Jurkat, Clone E6-1 (cell line): ENCODE measurements at regions not wholly inside any gene's neighbourhood (a gene's known extent, or its start where the extent isn't known, plus 50 kb on each side); places are given as distances from the start of the nearest gene placed in this dataset.
A peak's percentile ranks its signal among the peaks of the same experiment; 100 is the strongest.
"Not testable (repeated sequence)": the region's sequence is repeated elsewhere in the genome, so short reads cannot be mapped to it uniquely, and the experiment has no call there.

ENCODE experiments used
- DNase-seq: peaks from one replicate; pipeline ENCODE4 v3.0.0-alpha.2; 2011; ENCODE audit warnings: low read depth, low spot score
- H3K4me3 ChIP-seq: 2 replicates; pipeline ENCODE4 v1.5.1; 2011; ENCODE audit warnings: mild to moderate bottlenecking, low read length, control low read depth, moderate library complexity

DNA sequence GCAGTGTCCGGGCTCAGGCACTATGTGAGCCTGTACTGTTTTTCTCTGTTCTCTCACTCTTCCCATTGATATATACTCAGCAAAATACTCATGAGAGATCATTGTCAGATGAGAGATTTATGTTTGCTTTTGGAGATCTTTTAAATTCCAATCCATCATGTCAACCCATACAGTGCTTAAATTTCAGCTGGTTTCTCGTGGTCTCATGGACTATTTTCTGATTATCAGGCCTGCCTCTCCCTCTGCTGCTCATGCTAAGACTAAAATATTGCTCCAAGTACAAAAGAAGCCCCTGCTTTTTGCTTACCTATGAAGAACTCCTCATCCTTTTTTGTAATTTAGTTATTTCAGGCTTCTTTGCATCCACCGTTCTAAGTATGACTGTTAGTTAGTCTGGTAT is 547.2 kb downstream of the KCNJ2 start:
- no peak for DNase-seq
- no peak overlapping the region for H3K4me3 ChIP-seq

DNA sequence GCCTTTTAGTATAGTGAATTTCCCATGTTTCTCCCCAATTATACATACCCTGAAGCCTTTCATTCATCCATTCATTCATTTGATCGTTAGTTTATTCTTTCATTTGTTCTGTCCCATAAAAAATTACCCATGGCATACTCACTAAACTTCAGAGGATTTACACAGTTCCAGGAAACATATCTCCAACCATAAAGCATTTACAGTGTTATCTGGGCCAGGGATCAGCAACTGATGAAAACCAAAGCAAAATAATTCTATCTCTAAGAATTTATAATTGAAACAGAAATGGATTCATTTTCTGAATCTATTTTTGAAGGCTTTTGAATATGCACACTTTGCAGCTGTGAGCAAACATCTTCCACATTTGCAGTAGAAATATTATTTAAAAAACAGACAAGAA is 547.7 kb downstream of the KCNJ2 start:
- no peak for DNase-seq

DNA sequence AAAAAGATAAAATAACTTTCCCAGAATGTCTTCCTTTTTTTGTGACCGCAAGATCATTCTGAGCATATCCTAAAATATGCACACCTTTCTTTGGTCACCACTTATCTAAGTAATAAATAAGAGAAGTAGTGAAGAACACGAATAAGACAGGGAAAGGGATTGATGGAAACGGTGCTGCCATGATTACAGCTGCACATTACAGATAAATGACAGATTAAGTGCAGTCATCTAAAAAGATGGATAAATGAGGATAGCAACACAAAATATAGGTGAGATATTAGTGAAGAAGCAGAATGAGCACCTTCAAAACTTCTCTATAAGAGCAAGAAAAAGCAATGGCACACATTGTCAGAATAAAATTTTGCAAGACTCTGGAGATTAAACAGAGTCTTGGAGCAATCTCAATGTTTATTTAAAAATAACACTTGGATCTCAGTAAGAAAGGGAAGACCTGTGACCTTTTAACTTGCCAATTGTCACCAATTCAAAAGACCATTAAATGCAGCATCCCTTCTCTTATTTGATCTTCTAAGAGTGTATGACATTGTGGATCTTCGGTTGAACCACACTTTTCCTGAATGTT is 567.1 kb downstream of the KCNJ2 start:
- H3K4me3 ChIP-seq, result no peak overlapping the region
- DNase-seq, result no peak

More for the DNA sequence above, 547.7 kb downstream of the KCNJ2 start:
- no peak overlapping the region for H3K4me3 ChIP-seq

DNA sequence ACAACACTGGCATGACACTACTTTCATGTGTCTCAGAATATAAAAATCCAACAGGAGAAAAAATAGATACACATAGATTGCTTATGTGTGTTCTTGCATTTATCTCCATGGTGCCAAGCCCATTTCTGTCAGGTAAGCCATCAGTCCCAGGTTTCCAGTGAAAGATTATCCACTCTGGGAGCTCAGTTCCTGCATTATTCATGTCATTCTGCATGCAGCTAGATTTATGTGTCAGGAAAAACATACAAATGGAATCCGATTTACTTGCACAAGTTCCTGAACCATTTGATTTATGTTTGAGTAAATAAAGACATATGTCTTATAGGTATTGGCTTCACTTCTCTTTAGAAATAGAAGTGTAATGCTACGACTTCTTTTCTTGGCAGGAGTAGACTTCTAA is 569.7 kb downstream of the KCNJ2 start:
- no peak for DNase-seq
- no peak overlapping the region for H3K4me3 ChIP-seq

DNA sequence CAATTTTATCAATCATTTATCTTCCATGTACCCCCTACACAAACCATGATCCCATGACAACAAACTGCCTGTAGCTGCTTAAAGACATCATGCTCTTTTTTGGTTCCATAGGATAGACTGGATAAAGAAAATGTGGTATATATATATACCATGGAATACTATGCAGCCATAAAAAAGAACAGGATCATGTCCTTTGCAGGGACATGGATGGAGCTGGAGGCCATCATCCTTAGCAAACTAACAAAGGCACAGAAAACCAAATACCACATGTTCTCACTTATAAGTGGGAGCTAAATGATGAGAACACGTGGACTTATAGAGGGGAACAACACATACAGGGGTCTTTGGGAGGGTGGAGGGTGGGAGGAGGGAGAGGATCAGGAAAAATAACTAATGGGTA is 577.2 kb downstream of the KCNJ2 start:
- not testable (repeated sequence) for DNase-seq, H3K4me3 ChIP-seq

DNA sequence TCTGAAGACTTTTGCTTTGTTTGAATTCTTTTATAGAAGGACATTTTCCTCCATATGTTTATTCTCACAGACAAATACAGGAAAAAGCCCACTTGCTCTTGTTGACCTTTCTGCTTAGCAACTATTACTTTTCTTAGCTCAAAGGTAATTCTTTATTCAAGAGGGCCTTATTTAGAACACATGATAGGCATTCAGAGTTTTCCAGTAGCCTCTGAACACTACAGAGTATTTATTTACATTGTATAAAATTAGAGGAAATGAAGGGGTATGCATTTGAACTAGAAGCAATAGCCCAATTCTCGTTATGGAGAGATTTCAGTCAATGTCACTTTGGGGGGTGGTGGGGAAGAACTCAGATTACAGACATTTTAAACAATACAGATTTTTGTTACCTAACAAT is 581.7 kb downstream of the KCNJ2 start:
- H3K4me3 ChIP-seq, result no peak overlapping the region
- DNase-seq, result no peak

DNA sequence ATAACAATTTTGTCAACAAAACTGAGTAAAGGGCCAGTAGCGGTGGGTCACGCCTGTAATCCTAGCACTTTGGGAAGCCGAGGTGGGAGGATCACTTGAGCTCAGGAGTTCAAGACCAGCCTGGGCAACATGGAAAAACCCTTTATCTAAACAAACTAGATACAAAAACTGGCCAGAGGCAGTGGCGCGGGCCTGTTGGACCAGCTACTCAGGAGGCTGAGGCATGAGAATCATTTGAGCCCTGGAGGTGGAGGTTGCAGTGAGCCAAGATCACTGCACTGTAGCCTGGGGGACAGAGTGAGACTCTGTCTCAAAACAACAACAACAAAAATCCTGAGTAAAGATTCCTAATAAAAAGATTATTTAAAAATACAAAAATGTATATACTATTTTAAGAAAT is 583.1 kb downstream of the KCNJ2 start:
- H3K4me3 ChIP-seq, result not testable (repeated sequence)

DNA sequence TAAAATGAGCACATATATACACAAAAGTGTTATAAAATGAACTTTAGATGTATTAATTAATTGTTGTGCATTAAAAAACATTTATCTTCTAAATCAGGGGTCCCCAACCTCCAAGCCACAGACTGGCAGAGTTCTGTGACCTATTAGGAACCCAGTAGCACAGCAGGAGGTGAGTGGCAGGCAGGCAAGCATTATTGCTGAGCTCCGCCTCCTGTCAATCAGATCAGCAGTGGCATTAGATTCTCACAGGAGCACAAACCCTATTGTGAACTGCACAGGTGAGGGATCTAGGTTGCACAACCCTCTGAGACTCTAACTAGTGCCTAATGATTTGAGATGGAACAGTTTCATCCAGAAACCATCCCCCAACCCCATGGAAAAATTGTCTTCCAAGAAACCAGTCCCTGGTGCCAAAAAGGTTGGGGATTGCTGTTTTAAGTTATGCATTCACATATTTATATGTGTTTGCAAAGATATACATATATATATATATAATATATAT is 583.7 kb downstream of the KCNJ2 start:
- no peak for DNase-seq
- no peak overlapping the region for H3K4me3 ChIP-seq

More for the DNA sequence above, 583.1 kb downstream of the KCNJ2 start:
- not testable (repeated sequence) for DNase-seq

DNA sequence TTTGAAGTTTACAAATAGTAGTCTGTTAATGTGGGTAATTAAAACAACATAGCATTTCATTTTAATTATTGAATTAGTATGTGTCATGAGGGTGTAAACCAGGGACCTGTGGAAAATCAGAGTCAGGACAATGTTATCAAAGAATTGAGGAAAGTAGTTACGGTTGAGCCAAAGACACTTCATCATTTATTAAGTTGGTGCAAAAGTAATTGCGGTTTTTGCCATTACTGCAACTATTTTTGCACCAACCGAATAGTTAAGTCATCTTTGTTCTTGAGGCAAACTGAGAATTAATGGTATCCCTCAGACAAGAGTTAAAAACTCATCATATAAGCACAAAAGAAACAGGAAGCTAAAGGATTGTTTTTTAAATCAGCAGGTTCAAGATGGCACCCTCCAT is 593.7 kb downstream of the KCNJ2 start:
- H3K4me3 ChIP-seq, result no peak overlapping the region
- DNase-seq, result no peak

DNA sequence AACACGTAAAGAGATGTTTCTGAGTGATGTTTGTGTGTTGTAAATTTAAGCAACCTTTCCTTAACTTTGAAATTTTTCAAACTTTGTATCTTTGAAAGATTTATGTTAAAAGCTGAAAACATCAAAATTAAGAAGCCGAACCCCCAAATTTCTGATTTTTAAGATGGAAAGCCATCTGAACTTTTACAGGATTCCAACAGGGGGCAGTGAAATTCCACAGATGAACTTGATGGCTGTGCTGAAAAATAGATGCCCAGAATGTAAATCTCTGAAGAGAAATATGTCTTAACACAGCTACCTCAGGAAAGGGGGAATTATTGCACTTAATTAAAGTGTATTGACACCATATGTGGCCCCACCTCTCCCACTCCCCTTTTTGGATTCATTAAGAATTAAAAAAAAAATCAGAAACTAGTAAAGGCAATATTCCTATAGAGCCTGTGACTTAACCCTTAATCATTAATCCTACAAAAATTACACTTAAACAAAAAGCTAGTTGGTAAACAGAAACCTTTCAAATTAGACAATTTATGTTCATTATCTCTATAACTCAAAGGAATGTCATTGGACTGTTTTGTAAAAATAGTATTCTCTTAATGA is 597.9 kb downstream of the KCNJ2 start:
- DNase-seq, result peak; percentile 9
- no peak overlapping the region for H3K4me3 ChIP-seq

DNA sequence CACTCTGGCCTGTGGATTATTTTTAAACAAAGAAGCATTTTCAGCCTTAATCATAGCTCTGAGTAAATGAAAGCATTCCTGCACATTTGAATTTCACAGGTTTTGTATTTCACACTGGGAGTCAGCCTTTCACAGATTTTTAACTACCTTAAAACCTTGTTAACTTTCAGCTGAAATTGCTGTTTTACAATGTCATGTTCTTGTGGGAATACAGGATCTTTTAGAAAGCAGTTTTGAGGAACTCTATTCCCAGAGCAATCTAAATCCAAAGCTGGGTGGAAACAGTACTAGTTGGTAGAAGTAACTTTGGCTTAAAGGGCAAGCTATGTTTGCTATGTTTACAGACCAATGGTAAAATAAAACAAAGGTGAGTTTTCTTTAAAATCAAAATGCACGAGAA is 600.6 kb downstream of the KCNJ2 start:
- no peak for DNase-seq
- no peak overlapping the region for H3K4me3 ChIP-seq

DNA sequence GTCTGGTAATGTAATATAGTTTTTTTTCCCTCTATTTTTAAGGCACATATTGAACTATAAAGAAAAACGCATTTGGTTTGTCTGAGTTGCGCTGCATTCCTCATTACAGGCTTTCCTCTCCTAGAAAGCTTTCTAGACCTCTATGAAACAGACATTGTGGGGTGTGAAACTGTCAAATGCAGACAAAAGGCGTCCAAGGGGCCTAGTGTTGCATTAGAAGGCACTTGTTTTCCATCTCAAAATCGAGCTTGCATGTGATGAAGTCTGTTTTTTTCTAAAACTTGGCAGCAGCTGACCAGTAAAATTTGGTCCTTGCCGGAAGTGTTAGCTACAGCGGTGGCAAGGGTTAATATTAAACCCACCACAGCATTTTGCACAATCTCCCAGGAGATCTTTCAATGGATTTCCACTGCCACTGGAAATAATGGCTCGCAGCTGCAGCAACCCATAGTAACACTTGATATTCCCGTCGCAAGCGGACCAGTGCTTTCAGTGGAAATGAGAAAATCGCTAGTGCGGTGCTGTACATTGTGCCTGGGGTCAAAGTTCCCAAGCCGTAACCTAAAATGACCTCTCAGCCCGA is 602.6 kb downstream of the KCNJ2 start:
- no peak for DNase-seq
- H3K4me3 ChIP-seq, result no peak overlapping the region

DNA sequence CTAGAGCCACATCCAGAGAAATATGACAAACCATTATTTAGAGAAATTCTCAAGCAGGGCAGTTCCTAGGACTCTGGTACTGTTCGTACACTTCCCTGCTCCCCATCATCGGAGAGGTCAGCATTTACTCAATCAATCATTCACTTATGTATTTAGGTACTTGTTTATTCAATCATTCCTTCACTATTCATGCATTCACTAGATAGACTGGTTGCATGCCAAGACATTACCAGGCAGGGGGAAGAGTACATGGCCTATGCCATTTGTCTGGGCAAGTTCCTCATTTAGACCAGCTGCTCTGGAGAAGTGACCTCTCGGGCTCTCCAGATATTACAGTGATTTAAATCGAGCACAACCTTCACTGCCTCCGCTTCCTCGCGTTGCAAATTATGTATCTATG is 603.4 kb downstream of the KCNJ2 start:
- H3K4me3 ChIP-seq, result no peak overlapping the region
- no peak for DNase-seq

DNA sequence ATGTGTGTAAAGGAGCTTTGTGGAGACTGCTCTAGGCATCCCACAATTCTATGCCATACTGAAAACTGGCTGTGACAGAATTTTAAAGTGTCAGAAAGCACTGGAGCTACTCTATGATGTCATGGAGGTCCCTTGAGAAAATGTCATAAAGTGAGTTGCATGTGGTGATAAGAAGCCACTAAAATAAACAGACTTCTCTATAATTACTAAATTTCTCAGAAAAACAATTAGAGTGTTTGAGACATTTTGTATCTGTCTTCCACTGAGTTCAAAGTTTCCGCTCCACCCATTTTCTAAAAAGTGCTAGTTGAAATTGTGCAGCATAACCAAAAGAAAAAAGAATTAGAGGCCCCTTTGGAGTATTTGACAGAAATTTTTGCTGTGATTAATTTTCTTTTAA is 603.9 kb downstream of the KCNJ2 start:
- H3K4me3 ChIP-seq, result no peak overlapping the region
- DNase-seq, result no peak

DNA sequence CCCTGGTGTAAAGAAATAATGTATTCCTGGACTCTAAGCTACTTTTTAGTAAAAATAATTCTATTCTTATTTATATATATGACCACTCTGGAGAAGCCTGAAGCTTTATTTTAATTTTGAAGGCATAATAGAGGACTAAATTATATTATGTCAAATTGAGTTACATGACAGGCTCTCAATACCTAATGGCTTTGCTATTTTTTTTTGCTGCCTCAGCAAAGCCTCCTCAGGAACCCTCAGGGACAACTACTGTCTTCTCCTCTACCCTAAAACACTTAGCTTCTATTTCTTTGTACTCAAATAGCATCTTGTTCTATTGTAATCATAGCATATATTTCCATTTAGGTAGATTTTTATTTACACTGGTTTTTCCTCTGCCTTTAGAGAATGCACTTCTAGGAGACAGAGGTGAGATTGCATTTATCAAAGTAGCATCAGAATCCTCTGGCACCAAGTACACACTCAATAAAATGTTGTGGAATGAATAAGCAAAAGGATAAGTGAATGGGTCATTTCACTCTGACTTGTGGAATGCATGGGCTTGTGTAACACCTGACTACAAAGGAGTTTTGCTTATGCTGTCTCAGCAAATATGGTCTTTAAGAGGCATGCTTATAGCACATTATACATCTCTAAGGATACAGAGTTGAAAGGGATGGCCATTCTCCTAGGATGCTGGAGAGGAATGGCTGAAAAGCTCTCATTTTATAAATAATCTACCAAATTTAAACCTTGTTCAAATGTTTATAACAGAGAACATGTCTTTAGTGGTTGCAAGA is 605.2 kb downstream of the KCNJ2 start:
- DNase-seq, result no peak
- no peak overlapping the region for H3K4me3 ChIP-seq

DNA sequence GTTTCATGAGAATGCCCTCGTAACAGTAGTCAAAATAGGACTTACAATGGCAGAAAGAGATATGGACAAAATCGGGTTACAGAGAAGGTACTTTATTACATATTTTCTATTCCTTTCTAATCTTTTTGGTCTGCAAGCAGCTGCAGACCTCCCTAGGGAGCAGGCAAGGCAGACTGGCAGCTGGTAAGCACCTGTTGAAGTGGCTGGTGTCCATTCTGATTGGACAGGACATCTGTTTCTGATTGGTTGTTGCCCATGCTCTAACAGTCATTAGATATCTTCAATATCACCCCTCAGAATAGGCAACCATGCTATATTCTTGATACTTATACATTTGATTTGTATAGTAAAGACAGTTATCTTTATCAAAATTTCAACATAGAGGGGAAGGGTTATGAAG is 606.3 kb downstream of the KCNJ2 start:
- no peak overlapping the region for H3K4me3 ChIP-seq
- no peak for DNase-seq

DNA sequence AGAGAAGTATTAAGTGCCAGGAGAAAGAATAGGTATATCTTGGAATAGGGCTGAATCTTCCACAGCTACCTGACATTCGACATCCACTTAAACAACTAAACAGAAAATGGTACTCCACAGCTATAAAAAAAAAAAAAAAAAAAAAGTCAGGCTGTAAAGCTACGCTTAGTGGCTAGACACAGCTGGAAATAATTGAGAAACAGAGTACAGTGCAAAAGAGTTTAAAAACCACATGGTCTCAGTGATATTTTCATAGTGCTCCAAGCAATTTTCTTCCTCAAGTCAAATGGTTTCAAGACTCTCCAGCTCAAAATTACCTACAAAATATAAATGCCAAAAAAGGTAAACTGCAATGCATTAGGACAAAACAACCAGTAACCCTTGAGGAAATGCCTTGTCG is 607.1 kb downstream of the KCNJ2 start:
- DNase-seq, result no peak

DNA sequence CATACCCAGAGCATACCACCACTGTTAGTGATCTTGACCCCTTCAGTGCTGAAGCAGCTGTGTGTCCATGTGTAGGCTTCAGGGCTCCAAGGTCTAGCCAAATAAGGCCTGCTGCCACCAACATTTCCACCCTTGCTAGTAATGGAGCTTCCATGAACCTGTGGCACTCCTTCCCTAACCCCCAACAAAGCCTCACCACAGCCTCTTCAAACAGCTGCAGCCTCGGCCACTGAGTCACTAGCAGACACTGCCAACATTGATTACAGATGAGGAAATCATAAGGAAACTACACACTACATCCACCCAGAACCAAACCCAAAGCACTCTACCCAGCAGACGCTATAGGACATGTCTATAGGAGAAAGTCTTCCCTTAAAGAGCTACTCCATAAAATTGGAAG is 610.7 kb downstream of the KCNJ2 start:
- no peak overlapping the region for H3K4me3 ChIP-seq
- DNase-seq, result no peak

More for the DNA sequence above, 607.1 kb downstream of the KCNJ2 start:
- no peak overlapping the region for H3K4me3 ChIP-seq

DNA sequence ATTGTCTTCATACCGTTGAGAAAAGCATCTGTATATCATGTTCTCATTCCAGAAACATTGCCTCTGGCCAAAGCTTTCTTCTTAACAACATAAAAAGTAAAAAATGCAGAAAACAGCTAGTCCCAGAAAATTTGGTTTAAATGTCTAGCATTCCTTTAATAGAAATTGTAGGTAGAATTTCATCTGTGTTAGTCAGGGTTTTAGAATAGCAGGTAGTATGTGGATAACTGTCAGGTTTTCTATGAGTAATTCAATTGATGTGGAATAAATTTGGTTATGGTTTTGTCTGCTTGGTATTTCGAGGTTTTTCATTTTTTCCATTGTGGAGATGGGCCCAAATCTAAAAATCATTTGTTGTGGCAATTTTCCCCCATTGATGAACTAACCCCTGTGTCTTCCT is 616.7 kb downstream of the KCNJ2 start:
- DNase-seq, result no peak
- H3K4me3 ChIP-seq, result no peak overlapping the region

DNA sequence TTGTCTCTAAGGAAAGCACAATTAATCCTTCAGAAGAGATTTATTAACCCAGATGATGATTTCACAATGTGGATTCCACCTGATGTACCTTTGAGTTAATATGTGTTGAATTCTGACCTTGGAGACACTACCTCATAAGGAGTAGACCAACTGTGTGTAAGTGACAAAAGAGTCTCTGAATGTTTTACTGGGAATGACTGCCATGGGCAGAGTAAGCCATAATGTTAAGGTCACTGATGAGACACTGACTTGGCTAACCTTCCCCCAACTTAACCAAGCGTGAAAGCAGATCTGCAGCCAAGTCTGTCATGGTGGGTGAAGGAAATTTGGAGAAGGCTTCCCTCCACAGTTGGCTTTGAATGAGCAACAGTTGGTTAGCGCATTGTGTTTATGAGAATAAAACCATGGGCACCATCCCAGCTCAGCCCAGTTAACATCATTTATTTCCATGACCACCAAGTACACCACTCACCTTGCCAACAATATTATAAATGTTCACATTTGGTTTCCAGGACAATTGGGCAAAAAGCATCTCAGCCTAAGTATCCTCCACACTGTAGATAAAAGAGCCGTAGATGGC is 618.5 kb downstream of the KCNJ2 start:
- DNase-seq, result no peak

More for the DNA sequence above, 618.5 kb downstream of the KCNJ2 start:
- no peak overlapping the region for H3K4me3 ChIP-seq
